ENCODE measurements at regions not wholly inside any gene's neighbourhood (a gene's known extent, or its start where the extent isn't known, plus 50 kb on each side); places are given as distances from the start of the nearest gene placed in this dataset.
"Not testable (repeated sequence)": the region's sequence is repeated elsewhere in the genome, so short reads cannot be mapped to it uniquely, and the experiment has no call there.

- no peak for DNase-seq (ENCODE audit: low spot score)
Observed at GRCh38 chr3:150357923-150358607, 50.0 kb upstream of the TSC22D2 start.

- DNase-seq (ENCODE audit: low spot score) = no peak
Observed at GRCh38 chr3:150357140-150357539, 51.0 kb upstream of the TSC22D2 start.

- no peak for DNase-seq (ENCODE audit: low spot score)
Observed at GRCh38 chr3:150355574-150355973, 52.5 kb upstream of the TSC22D2 start.

GRCh38 chr3:150352931-150353330, 55.2 kb upstream of the TSC22D2 start:
- no peak for DNase-seq (ENCODE audit: low spot score)

GRCh38 chr3:150351398-150351797, 56.7 kb upstream of the TSC22D2 start:
- DNase-seq (ENCODE audit: low spot score) = no peak

- peak; percentile 94 for DNase-seq (ENCODE audit: low spot score)
Observed at GRCh38 chr3:150349314-150350097, 58.6 kb upstream of the TSC22D2 start.

- no peak for DNase-seq (ENCODE audit: low spot score)
Observed at GRCh38 chr3:150348500-150348899, 59.6 kb upstream of the TSC22D2 start.

- DNase-seq (ENCODE audit: low spot score) = no peak
Observed at GRCh38 chr3:150346981-150347863, 60.9 kb upstream of the TSC22D2 start.

GRCh38 chr3:150346266-150346665, 61.8 kb upstream of the TSC22D2 start:
- DNase-seq (ENCODE audit: low spot score) = no peak

- DNase-seq (ENCODE audit: low spot score) = no peak
Observed at GRCh38 chr3:150345021-150345538, 63.0 kb upstream of the TSC22D2 start.

GRCh38 chr3:150344079-150344759, 63.9 kb upstream of the TSC22D2 start:
- no peak for DNase-seq (ENCODE audit: low spot score)

GRCh38 chr3:150342896-150343467, 65.1 kb upstream of the TSC22D2 start:
- DNase-seq (ENCODE audit: low spot score) = no peak

GRCh38 chr3:150341891-150342290, 66.2 kb upstream of the TSC22D2 start:
- DNase-seq (ENCODE audit: low spot score) = no peak

- not testable (repeated sequence) for DNase-seq (ENCODE audit: low spot score)
Observed at GRCh38 chr3:150336363-150336762, 71.7 kb upstream of the TSC22D2 start.

GRCh38 chr3:150335631-150336030, 72.5 kb upstream of the TSC22D2 start:
- DNase-seq (ENCODE audit: low spot score) = no peak

- DNase-seq (ENCODE audit: low spot score) = no peak
Observed at GRCh38 chr3:150334974-150335373, 73.1 kb upstream of the TSC22D2 start.

GRCh38 chr3:150333477-150333876, 74.6 kb upstream of the TSC22D2 start:
- DNase-seq (ENCODE audit: low spot score) = no peak

GRCh38 chr3:150331978-150332568, 76.0 kb upstream of the TSC22D2 start:
- no peak for DNase-seq (ENCODE audit: low spot score)

GRCh38 chr3:150330872-150331271, 77.2 kb upstream of the TSC22D2 start:
- DNase-seq (ENCODE audit: low spot score) = no peak

GRCh38 chr3:150330174-150330573, 77.9 kb upstream of the TSC22D2 start:
- DNase-seq (ENCODE audit: low spot score) = no peak

GRCh38 chr3:150329408-150329807, 78.7 kb upstream of the TSC22D2 start:
- DNase-seq (ENCODE audit: low spot score) = no peak
